ENCODE measurements at regions not wholly inside any gene's neighbourhood (a gene's known extent, or its start where the extent isn't known, plus 50 kb on each side); places are given as distances from the start of the nearest gene placed in this dataset.

DNA sequence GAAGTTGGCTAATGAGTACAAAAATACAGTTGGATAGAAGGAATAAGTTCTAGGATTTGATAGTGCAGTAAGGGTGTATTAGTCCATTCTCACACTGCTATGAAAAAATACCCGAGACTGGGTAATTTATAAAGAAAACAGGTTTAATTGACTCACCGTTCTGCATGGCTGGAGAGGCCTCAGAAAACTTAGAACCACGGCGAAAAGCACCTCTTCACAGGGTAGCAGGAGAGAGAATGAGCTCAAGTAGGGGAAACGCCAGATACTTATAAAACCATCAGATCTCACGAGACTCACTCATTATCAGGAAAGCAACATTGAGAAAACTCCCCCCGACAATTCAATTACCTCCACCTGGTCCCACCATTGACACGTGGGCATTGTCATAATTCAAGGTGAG is 483.3 kb downstream of the TUSC7 start:
- no peak for DNase-seq (ENCODE audit: low read depth)
- no peak overlapping the region for H3K4me3 ChIP-seq (ENCODE audit: low read depth, low read length)
- no peak for TF ChIP-seq CTCF (IDR thresholded peaks at IDR 0.05; ENCODE audit: insufficient read depth, low read depth, low read length)

DNA sequence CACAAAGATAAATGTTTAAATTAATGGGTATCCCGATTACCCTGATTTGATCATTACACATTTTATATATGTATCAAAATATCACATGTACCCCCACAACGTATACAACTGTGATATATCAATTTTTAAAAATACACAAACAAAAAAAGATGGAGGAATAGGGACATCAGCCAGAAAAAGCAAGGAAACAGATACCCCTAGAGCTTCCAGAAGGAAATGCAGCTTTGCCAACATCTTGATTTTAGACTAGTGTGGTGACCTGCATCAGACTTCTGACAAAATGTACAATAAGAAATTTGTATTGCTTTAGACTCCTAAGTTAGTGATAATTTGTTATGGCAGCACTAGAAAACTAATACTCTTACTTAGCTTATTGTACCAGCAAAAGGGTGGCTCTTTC is 483.8 kb downstream of the TUSC7 start:
- DNase-seq (ENCODE audit: low read depth): peak; percentile 1
- H3K4me3 ChIP-seq (ENCODE audit: low read depth, low read length): no peak overlapping the region
- peak; percentile 30 for TF ChIP-seq CTCF (IDR thresholded peaks at IDR 0.05; ENCODE audit: insufficient read depth, low read depth, low read length)

DNA sequence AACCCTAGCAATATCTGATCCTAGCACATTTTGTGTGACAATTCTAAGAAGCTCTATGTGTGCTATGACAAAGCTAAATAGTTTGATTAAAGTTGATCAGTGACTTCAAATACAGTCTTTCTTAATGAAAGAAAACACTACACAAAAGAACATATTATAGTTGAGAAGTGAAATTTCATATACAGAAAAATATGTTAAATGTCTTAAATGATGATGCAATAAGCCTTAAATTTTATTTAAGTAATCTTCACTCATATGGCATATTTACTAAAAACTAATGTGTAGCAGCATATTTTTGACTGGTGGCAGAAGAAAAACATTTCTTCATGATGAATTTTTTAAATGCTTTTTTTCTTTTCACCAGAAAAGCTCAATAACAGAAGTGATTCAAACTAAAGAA is 485.5 kb downstream of the TUSC7 start:
- no peak for DNase-seq (ENCODE audit: low read depth)
- no peak for TF ChIP-seq CTCF (IDR thresholded peaks at IDR 0.05; ENCODE audit: insufficient read depth, low read depth, low read length)
- H3K4me3 ChIP-seq (ENCODE audit: low read depth, low read length): no peak overlapping the region

DNA sequence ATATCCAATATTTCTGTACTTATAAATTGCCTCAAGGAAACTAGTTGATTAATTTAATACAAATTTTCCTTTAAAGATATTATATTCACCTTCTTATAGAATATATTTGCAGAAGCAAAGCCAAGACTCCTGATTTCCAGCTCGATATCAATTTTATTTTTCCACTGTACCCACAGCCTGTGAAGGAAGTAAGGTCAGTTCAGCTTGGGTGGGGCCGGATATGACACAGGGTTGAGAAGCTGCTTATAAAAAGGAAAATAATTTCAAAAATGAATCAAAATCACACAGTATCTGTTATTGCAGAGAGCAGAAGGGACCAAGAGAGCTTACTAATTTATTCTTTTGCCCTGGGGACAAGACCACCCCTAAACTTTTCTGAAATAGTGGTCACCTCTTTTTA is 491.4 kb downstream of the TUSC7 start:
- no peak overlapping the region for H3K4me3 ChIP-seq (ENCODE audit: low read depth, low read length)
- no peak for TF ChIP-seq CTCF (IDR thresholded peaks at IDR 0.05; ENCODE audit: insufficient read depth, low read depth, low read length)
- DNase-seq (ENCODE audit: low read depth): no peak

GRCh38 chr3:117201901-117202774 is 492.6 kb downstream of the TUSC7 start:
- H3K4me3 ChIP-seq (ENCODE audit: low read depth, low read length): no peak overlapping the region
- no peak for TF ChIP-seq CTCF (IDR thresholded peaks at IDR 0.05; ENCODE audit: insufficient read depth, low read depth, low read length)
- no peak for DNase-seq (ENCODE audit: low read depth)

GRCh38 chr3:117217355-117217754 is 507.8 kb downstream of the TUSC7 start:
- DNase-seq (ENCODE audit: low read depth): no peak
- no peak overlapping the region for H3K4me3 ChIP-seq (ENCODE audit: low read depth, low read length)
- TF ChIP-seq CTCF (IDR thresholded peaks at IDR 0.05; ENCODE audit: insufficient read depth, low read depth, low read length): no peak
